SK-N-SH treated with all-trans-retinoic acid at 6 μM for 48 hours (cell line): ENCODE measurements at regions not wholly inside any gene's neighbourhood (a gene's known extent, or its start where the extent isn't known, plus 50 kb on each side); places are given as distances from the start of the nearest gene placed in this dataset.

Experiments used
- ATAC-seq: fragments of 200-7000 bp; cut with Tn5 transposase; 3 replicates; pipeline ENCODE4 v1.9.1; 2020; ENCODE audit warnings: mild to moderate bottlenecking, moderate library complexity
- ARNTL ChIP-seq: fragments of 450-650 bp; formaldehyde crosslinking; IDR thresholded peaks from 2 replicates; pipeline ENCODE4 v1.5.0; 2020; ENCODE audit warnings: low read depth, mild to moderate bottlenecking, moderate library complexity, borderline replicate concordance
- CSDC2 ChIP-seq: fragments of 250-450 bp; sonication (Bioruptor Pico); IDR thresholded peaks from 2 replicates; pipeline ENCODE4 v1.5.0; 2020; ENCODE audit warnings: mild to moderate bottlenecking, moderate library complexity
- ESRRG ChIP-seq: fragments of 250-450 bp; sonication (Bioruptor Pico); IDR thresholded peaks from 2 replicates; pipeline ENCODE4 v1.6.1; 2021; ENCODE audit warnings: mild to moderate bottlenecking
- GLIS3 ChIP-seq: fragments of 250-450 bp; sonication (Bioruptor Pico); IDR thresholded peaks from 2 replicates; pipeline ENCODE4 v1.5.0; 2020; ENCODE audit warnings: mild to moderate bottlenecking, moderate library complexity
- ISL1 ChIP-seq: fragments of 250-450 bp; sonication (Bioruptor Pico); IDR thresholded peaks from 2 replicates; pipeline ENCODE4 v2.1.2; 2022; ENCODE audit warnings: mild to moderate bottlenecking, moderate library complexity
- PPARA ChIP-seq: fragments of 250-450 bp; sonication (Bioruptor Pico); IDR thresholded peaks from 2 replicates; pipeline ENCODE4 v1.5.0; 2020; ENCODE audit warnings: mild to moderate bottlenecking, borderline replicate concordance
- RARB ChIP-seq: fragments of 250-450 bp; sonication (Bioruptor Pico); IDR thresholded peaks from 2 replicates; pipeline ENCODE4 v1.8.0; 2021; ENCODE audit warnings: mild to moderate bottlenecking, moderate library complexity
- SNAI2 ChIP-seq: fragments of 250-450 bp; sonication (Bioruptor Pico); IDR thresholded peaks from 2 replicates; pipeline ENCODE4 v1.5.0; 2020; ENCODE audit warnings: mild to moderate bottlenecking, moderate library complexity
- TCF4 ChIP-seq: fragments of 250-450 bp; sonication (Bioruptor Pico); IDR thresholded peaks from 2 replicates; pipeline ENCODE4 v1.8.0; 2021; ENCODE audit warnings: mild to moderate bottlenecking, moderate library complexity, borderline replicate concordance
- ZC3H10 ChIP-seq: fragments of 250-450 bp; sonication (Bioruptor Pico); IDR thresholded peaks from 2 replicates; pipeline ENCODE4 v1.5.1; 2021; ENCODE audit warnings: mild to moderate bottlenecking, moderate library complexity
- ZFP3 ChIP-seq: fragments of 250-450 bp; sonication (Bioruptor Pico); IDR thresholded peaks from 2 replicates; pipeline ENCODE4 v1.5.0; 2020; ENCODE audit warnings: mild to moderate bottlenecking, moderate library complexity
- ZFP30 ChIP-seq: fragments of 450-650 bp; formaldehyde crosslinking; IDR thresholded peaks from 2 replicates; pipeline ENCODE4 v1.5.0; 2022; ENCODE audit warnings: mild to moderate bottlenecking, moderate library complexity
- ZNF565 ChIP-seq: fragments of 450-650 bp; formaldehyde crosslinking; conservative IDR thresholded peaks from 2 replicates; pipeline ENCODE4 v1.5.0; 2020; ENCODE audit warnings: low read depth, mild to moderate bottlenecking, moderate library complexity
- ZNF70 ChIP-seq: fragments of 450-650 bp; formaldehyde crosslinking; IDR thresholded peaks from 2 replicates; pipeline ENCODE4 v1.5.0; 2020; ENCODE audit warnings: mild to moderate bottlenecking, moderate library complexity
- TF ChIP-seq, protein P1 (sequence below): fragments of 250-450 bp; sonication (Bioruptor Pico); IDR thresholded peaks from 2 replicates; pipeline ENCODE4 v1.5.0; 2020; ENCODE audit warnings: mild to moderate bottlenecking, moderate library complexity
- TF ChIP-seq, protein P2 (sequence below): fragments of 250-450 bp; sonication (Bioruptor Pico); IDR thresholded peaks from 2 replicates; pipeline ENCODE4 v1.5.1; 2020; ENCODE audit warnings: low read depth, mild to moderate bottlenecking, moderate library complexity
- TF ChIP-seq, protein P3 (sequence below): fragments of 250-450 bp; sonication (Bioruptor Pico); IDR thresholded peaks from 2 replicates; pipeline ENCODE4 v1.8.0; 2020; ENCODE audit warnings: mild to moderate bottlenecking, moderate library complexity, borderline replicate concordance
- TF ChIP-seq, protein P4 (sequence below): fragments of 250-450 bp; sonication (Bioruptor Pico); IDR thresholded peaks from 2 replicates; pipeline ENCODE4 v1.5.1; 2021; ENCODE audit warnings: mild to moderate bottlenecking, moderate library complexity

DNA sequence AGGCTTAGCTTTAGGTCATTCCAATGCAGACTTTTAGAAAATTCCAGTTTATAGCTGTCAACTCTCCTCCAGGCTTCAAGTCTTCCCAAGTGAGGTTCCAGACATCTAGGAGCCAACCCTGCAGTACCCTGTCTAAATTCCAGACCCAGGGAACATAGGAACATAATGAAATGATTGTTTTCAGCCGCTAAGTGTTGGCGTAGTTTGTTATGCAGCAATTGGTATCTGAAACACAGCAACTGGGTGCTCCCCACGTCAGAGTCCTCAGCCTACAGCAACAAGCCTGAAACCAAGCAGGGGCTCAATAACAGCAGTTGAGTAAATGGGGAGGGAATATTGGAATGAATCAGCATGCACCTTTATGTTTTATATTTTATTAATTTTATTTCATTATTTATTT, 66.8 kb downstream of the BOD1 start:
- ATAC-seq = no peak
- TF ChIP-seq ARNTL (no peak), ISL1 (no peak), ZFP30 (no peak), RARB (CRISPR knock-in tag) (no peak), ZFP3 (CRISPR knock-in tag) (no peak), ESRRG (no peak), TCF4 (CRISPR knock-in tag) (no peak), PPARA (CRISPR knock-in tag) (no peak), CSDC2 (no peak), SNAI2 (CRISPR knock-in tag) (no peak), GLIS3 (CRISPR knock-in tag) (no peak)
- TF ChIP-seq, protein P1, sequence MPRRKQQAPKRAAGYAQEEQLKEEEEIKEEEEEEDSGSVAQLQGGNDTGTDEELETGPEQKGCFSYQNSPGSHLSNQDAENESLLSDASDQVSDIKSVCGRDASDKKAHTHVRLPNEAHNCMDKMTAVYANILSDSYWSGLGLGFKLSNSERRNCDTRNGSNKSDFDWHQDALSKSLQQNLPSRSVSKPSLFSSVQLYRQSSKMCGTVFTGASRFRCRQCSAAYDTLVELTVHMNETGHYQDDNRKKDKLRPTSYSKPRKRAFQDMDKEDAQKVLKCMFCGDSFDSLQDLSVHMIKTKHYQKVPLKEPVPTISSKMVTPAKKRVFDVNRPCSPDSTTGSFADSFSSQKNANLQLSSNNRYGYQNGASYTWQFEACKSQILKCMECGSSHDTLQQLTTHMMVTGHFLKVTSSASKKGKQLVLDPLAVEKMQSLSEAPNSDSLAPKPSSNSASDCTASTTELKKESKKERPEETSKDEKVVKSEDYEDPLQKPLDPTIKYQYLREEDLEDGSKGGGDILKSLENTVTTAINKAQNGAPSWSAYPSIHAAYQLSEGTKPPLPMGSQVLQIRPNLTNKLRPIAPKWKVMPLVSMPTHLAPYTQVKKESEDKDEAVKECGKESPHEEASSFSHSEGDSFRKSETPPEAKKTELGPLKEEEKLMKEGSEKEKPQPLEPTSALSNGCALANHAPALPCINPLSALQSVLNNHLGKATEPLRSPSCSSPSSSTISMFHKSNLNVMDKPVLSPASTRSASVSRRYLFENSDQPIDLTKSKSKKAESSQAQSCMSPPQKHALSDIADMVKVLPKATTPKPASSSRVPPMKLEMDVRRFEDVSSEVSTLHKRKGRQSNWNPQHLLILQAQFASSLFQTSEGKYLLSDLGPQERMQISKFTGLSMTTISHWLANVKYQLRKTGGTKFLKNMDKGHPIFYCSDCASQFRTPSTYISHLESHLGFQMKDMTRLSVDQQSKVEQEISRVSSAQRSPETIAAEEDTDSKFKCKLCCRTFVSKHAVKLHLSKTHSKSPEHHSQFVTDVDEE = no peak
- TF ChIP-seq, protein P2, sequence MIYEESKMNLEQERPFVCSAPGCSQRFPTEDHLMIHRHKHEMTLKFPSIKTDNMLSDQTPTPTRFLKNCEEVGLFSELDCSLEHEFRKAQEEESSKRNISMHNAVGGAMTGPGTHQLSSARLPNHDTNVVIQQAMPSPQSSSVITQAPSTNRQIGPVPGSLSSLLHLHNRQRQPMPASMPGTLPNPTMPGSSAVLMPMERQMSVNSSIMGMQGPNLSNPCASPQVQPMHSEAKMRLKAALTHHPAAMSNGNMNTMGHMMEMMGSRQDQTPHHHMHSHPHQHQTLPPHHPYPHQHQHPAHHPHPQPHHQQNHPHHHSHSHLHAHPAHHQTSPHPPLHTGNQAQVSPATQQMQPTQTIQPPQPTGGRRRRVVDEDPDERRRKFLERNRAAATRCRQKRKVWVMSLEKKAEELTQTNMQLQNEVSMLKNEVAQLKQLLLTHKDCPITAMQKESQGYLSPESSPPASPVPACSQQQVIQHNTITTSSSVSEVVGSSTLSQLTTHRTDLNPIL = no peak
- TF ChIP-seq, protein P3, sequence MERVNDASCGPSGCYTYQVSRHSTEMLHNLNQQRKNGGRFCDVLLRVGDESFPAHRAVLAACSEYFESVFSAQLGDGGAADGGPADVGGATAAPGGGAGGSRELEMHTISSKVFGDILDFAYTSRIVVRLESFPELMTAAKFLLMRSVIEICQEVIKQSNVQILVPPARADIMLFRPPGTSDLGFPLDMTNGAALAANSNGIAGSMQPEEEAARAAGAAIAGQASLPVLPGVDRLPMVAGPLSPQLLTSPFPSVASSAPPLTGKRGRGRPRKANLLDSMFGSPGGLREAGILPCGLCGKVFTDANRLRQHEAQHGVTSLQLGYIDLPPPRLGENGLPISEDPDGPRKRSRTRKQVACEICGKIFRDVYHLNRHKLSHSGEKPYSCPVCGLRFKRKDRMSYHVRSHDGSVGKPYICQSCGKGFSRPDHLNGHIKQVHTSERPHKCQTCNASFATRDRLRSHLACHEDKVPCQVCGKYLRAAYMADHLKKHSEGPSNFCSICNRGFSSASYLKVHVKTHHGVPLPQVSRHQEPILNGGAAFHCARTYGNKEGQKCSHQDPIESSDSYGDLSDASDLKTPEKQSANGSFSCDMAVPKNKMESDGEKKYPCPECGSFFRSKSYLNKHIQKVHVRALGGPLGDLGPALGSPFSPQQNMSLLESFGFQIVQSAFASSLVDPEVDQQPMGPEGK (CRISPR knock-in tag) = no peak

DNA sequence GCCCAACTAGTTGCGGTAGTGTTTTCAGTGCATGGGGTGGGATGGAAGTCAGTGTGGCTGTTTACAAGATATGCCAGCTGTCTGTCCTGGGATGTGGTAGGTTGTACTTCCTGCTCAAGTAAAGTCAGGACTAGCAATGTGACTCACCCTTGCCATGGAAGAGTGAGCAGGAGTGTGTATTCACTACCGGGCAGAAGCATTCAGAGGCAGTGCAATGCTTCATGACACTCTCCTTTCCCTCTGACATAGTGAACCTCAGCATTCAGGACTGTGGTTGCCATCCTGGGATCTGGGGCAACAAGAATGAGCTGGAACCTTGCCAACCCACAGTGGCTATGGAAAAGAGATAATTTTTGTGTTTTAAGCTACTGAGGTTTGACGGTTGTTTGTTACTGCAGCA, 68.9 kb downstream of the BOD1 start:
- no peak for ATAC-seq
- TF ChIP-seq, protein P3 (CRISPR knock-in tag) = no peak

DNA sequence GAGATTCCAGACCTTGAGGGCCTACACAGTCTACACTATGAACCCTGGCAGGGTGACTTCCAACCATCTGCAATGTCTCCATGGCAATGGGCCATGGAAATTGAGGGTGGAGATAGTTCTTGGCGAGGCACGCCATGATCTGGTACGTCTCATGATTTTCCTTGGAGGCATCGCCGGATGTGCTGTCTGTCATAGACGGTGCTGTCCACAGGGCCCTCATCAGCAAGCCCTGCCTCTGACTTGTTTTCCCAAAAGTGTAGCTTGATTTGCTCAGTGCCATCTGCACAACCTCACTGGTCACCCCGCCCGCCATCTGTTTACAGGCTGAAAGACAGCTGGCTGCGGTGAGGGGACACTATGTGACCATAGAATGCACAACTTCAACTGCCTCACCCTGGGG, 73.5 kb downstream of the BOD1 start:
- TF ChIP-seq GLIS3 (CRISPR knock-in tag) (no peak), ZC3H10 (CRISPR knock-in tag) (no peak), SNAI2 (CRISPR knock-in tag) (no peak), ZNF70 (CRISPR knock-in tag) (no peak), ESRRG (no peak), PPARA (CRISPR knock-in tag) (no peak), CSDC2 (no peak), ZNF565 (no peak), ZFP3 (CRISPR knock-in tag) (no peak), ARNTL (no peak)
- TF ChIP-seq, protein P4, sequence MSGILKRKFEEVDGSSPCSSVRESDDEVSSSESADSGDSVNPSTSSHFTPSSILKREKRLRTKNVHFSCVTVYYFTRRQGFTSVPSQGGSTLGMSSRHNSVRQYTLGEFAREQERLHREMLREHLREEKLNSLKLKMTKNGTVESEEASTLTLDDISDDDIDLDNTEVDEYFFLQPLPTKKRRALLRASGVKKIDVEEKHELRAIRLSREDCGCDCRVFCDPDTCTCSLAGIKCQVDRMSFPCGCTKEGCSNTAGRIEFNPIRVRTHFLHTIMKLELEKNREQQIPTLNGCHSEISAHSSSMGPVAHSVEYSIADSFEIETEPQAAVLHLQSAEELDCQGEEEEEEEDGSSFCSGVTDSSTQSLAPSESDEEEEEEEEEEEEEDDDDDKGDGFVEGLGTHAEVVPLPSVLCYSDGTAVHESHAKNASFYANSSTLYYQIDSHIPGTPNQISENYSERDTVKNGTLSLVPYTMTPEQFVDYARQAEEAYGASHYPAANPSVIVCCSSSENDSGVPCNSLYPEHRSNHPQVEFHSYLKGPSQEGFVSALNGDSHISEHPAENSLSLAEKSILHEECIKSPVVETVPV (CRISPR knock-in tag) = no peak
- TF ChIP-seq, protein P1 = no peak
- TF ChIP-seq, protein P2 = no peak
- no peak for ATAC-seq
